ENCODE measurements at regions not wholly inside any gene's neighbourhood (a gene's known extent, or its start where the extent isn't known, plus 50 kb on each side); places are given as distances from the start of the nearest gene placed in this dataset.

- TF ChIP-seq ZNF462 (CRISPR knock-in tag; IDR thresholded peaks at IDR 0.05) (no peak), STAT1 (IDR thresholded peaks at IDR 0.05; ENCODE audit: unreplicated experiment) (no peak), CREB1 (CRISPR knock-in tag; IDR thresholded peaks at IDR 0.05; ENCODE audit: low read depth) (no peak), EZH2 (IDR thresholded peaks at IDR 0.05; ENCODE audit: low read depth, unreplicated experiment) (no peak), ZNF331 (CRISPR knock-in tag; IDR thresholded peaks at IDR 0.05; ENCODE audit: low read depth) (no peak), REST (IDR thresholded peaks at IDR 0.05; ENCODE audit: unreplicated experiment) (no peak), EZH2phosphoT487 (IDR thresholded peaks at IDR 0.05; ENCODE audit: unreplicated experiment) (no peak)
Observed at GRCh38 chr11:71165771-71166170, 86.6 kb downstream of the SHANK2 start (continued).
